H1 (cell line): ENCODE measurements at regions not wholly inside any gene's neighbourhood (a gene's known extent, or its start where the extent isn't known, plus 50 kb on each side); places are given as distances from the start of the nearest gene placed in this dataset.

ENCODE experiments used
- CTCF ChIA-PET: fragments of 300-600 bp; sonication (Branson Sonifier 250); formaldehyde crosslinking; loops from one replicate; lab custom pipeline; 2021; ENCODE audit not compliant: partially characterized antibody; lab: Charles Lee
- POLR2A ChIA-PET: fragments of 300-600 bp; sonication (Branson Sonifier 250); formaldehyde crosslinking; loops from one replicate; lab custom pipeline; 2021; ENCODE audit warnings: inconsistent platforms; ENCODE audit not compliant: partially characterized antibody; lab: Charles Lee
- DNase-seq, 2 experiments: peaks; one replicate each; pipeline versions ENCODE4 v3.0.0 to v3.0.0-alpha.2; 2010 to 2022; ENCODE audit warnings: low spot score in 2 of 2, low read depth in 1 of 2, mixed read lengths in 1 of 2
- FAIRE-seq: peaks from 2 replicates; lab custom pipeline; 2011; peaks lifted over from hg19 to GRCh38; lab: Jason Lieb, UNC
- H2AFZ ChIP-seq: 2 replicates; pipeline ENCODE4 v1.8.1; 2012; ENCODE audit warnings: low read length, inconsistent platforms
- H2AK5ac ChIP-seq: 2 replicates; pipeline ENCODE4 v1.6.1; 2013; ENCODE audit warnings: low read depth, low read length
- H2BK120ac ChIP-seq: replicated peaks from 2 replicates; pipeline ENCODE3; 2013; ENCODE audit warnings: low read depth, low read length, inconsistent platforms
- H2BK12ac ChIP-seq: 2 replicates; pipeline ENCODE4 v1.6.1; 2013; ENCODE audit warnings: low read depth, low read length
- H2BK15ac ChIP-seq: 2 replicates; pipeline ENCODE4 v1.6.1; 2013; ENCODE audit warnings: low read length
- H2BK20ac ChIP-seq: 2 replicates; pipeline ENCODE4 v1.6.1; 2013; ENCODE audit warnings: low read length
- H2BK5ac ChIP-seq: 2 replicates; pipeline ENCODE4 v1.6.1; 2013; ENCODE audit warnings: low read depth, low read length
- H3K14ac ChIP-seq: 2 replicates; pipeline ENCODE4 v1.6.1; 2013; ENCODE audit warnings: inconsistent platforms; ENCODE audit not compliant: insufficient read length
- H3K18ac ChIP-seq: 2 replicates; pipeline ENCODE4 v1.6.1; 2013; ENCODE audit warnings: low read length; ENCODE audit errors: extremely low read depth
- H3K23ac ChIP-seq: 2 replicates; pipeline ENCODE4 v1.6.1; 2013; ENCODE audit warnings: inconsistent platforms; ENCODE audit not compliant: insufficient read length
- H3K23me2 ChIP-seq: 2 replicates; pipeline ENCODE4 v1.6.1; 2013; ENCODE audit warnings: low read depth, low read length
- H3K27ac ChIP-seq: 2 replicates; pipeline ENCODE4 v1.6.1; 2011; ENCODE audit warnings: low read depth, low read length, inconsistent platforms
- H3K27me3 ChIP-seq, 4 experiments: replicated peaks in 1 of 4; 1 replicate in 1 of 4; 2 replicates in 3 of 4; pipeline versions ENCODE4 v1.6.1 to v1.8.1; 2011 to 2013; ENCODE audit warnings: low read length in 3 of 4, mild to moderate bottlenecking in 3 of 4, inconsistent platforms in 2 of 4, mixed read lengths in 2 of 4, moderate library complexity in 1 of 4; ENCODE audit not compliant: control insufficient read depth in 3 of 4, insufficient read depth in 3 of 4; ENCODE audit errors: extremely low read depth in 1 of 4
- H3K36me3 ChIP-seq, 4 experiments: 2 replicates each; pipeline versions ENCODE4 v1.6.1 to v1.8.1; 2011 to 2013; ENCODE audit warnings: mild to moderate bottlenecking in 4 of 4, low read length in 3 of 4, moderate library complexity in 2 of 4, control low read depth in 1 of 4, inconsistent platforms in 1 of 4; ENCODE audit not compliant: insufficient read depth in 4 of 4, control insufficient read depth in 2 of 4
- H3K4ac ChIP-seq: replicated peaks from 2 replicates; pipeline ENCODE3; 2013; ENCODE audit warnings: low read length, low read depth, mixed read lengths, inconsistent platforms; ENCODE audit not compliant: insufficient read length
- H3K4me1 ChIP-seq, 4 experiments: replicated peaks in 1 of 4; 1 replicate in 1 of 4; 2 replicates in 3 of 4; pipeline versions ENCODE4 v1.6.1 to v1.8.1; 2011 to 2013; ENCODE audit warnings: low read length in 3 of 4, inconsistent platforms in 2 of 4, mixed read lengths in 1 of 4; ENCODE audit not compliant: insufficient read depth in 4 of 4, control insufficient read depth in 3 of 4
- H3K4me2 ChIP-seq, 2 experiments: 2 replicates each; pipeline versions ENCODE4 v1.6.1 to v1.8.1; 2011 to 2013; ENCODE audit warnings: low read depth in 2 of 2, low read length in 2 of 2, control low read depth in 1 of 2, inconsistent platforms in 1 of 2, mild to moderate bottlenecking in 1 of 2; ENCODE audit not compliant: insufficient read depth in 1 of 2
- H3K4me3 ChIP-seq, 4 experiments: fragments of 200-600, 300-600 bp in 1 of 4; sonication (generic), shearing (Covaris generic), sonication (Bioruptor Twin) in 1 of 4; 2 replicates each; pipeline versions ENCODE4 v1.5.1 to v1.8.1; 2011 to 2016; ENCODE audit warnings: low read length in 4 of 4, low read depth in 3 of 4, control low read depth in 2 of 4, inconsistent platforms in 2 of 4, mild to moderate bottlenecking in 2 of 4, mixed read lengths in 1 of 4, moderate library complexity in 1 of 4; ENCODE audit not compliant: insufficient read depth in 2 of 4; ENCODE audit errors: extremely low read depth in 1 of 4
- H3K56ac ChIP-seq: replicated peaks from 2 replicates; pipeline ENCODE3; 2013; ENCODE audit warnings: low read depth, mild to moderate bottlenecking, mixed read lengths, low read length, inconsistent platforms; ENCODE audit not compliant: insufficient read length
- H3K79me1 ChIP-seq: 2 replicates; pipeline ENCODE4 v1.6.1; 2013; ENCODE audit warnings: low read depth, low read length, control low read depth
- H3K79me2 ChIP-seq, 2 experiments: 2 replicates each; pipeline versions ENCODE4 v1.6.1 to v1.8.1; 2012 to 2013; ENCODE audit warnings: low read length in 2 of 2, mild to moderate bottlenecking in 2 of 2, inconsistent platforms in 1 of 2; ENCODE audit not compliant: insufficient read depth in 2 of 2, control insufficient read depth in 1 of 2
- H3K9ac ChIP-seq, 4 experiments: replicated peaks in 1 of 4; 1 replicate in 1 of 4; 2 replicates in 3 of 4; pipeline versions ENCODE4 v1.6.1 to v1.8.1; 2011 to 2013; ENCODE audit warnings: low read depth in 3 of 4, low read length in 3 of 4, control low read depth in 2 of 4, mild to moderate bottlenecking in 2 of 4, moderate library complexity in 2 of 4, inconsistent platforms in 1 of 4; ENCODE audit errors: extremely low read depth in 1 of 4
- H3K9me3 ChIP-seq, 2 experiments: 2 replicates each; pipeline versions ENCODE4 v1.6.1 to v1.8.1; 2012 to 2013; ENCODE audit warnings: mild to moderate bottlenecking in 2 of 2, moderate library complexity in 2 of 2, control low read depth in 1 of 2, inconsistent platforms in 1 of 2, low read depth in 1 of 2, low read length in 1 of 2, mixed read lengths in 1 of 2; ENCODE audit not compliant: insufficient read depth in 2 of 2
- H4K20me1 ChIP-seq, 2 experiments: replicated peaks in 1 of 2; 2 replicates each; pipeline versions ENCODE3 to v1.8.1; 2011 to 2013; ENCODE audit warnings: inconsistent platforms in 2 of 2, low read length in 2 of 2, mild to moderate bottlenecking in 1 of 2; ENCODE audit not compliant: insufficient read depth in 2 of 2, control insufficient read depth in 1 of 2
- H4K5ac ChIP-seq: 2 replicates; pipeline ENCODE4 v1.6.1; 2013; ENCODE audit warnings: low read length, low read depth, mixed read lengths, inconsistent platforms; ENCODE audit not compliant: insufficient read length
- H4K8ac ChIP-seq: 2 replicates; pipeline ENCODE4 v1.8.0; 2013; ENCODE audit warnings: mild to moderate bottlenecking, moderate library complexity, low read length, inconsistent platforms; ENCODE audit not compliant: insufficient read depth; ENCODE audit errors: extremely low read depth
- H4K91ac ChIP-seq: replicated peaks from 2 replicates; pipeline ENCODE3; 2013; ENCODE audit warnings: low read length, mixed read lengths, inconsistent platforms; ENCODE audit not compliant: insufficient read length
- FOSL1 ChIP-seq: IDR thresholded peaks from 2 replicates; pipeline ENCODE4 v1.6.1; 2011; ENCODE audit warnings: mild to moderate bottlenecking, low read depth, low read length, moderate library complexity; ENCODE audit not compliant: insufficient read depth
- JUND ChIP-seq: IDR thresholded peaks from 2 replicates; pipeline ENCODE4 v1.6.1; 2011; ENCODE audit warnings: mild to moderate bottlenecking, improper control_type of control experiment, low read length
- PHF8 ChIP-seq: fragments of 200-600 bp; sonication (generic); conservative IDR thresholded peaks from 2 replicates; pipeline ENCODE4 v1.7.1; 2012; ENCODE audit warnings: low read depth, mild to moderate bottlenecking, inconsistent platforms, low read length, moderate library complexity
- RAD21 ChIP-seq, 2 experiments: IDR thresholded peaks in 1 of 2; conservative IDR thresholded peaks in 1 of 2; 2 replicates each; pipeline ENCODE4 v1.6.1; 2011; ENCODE audit warnings: low read depth in 2 of 2, low read length in 2 of 2, improper control_type of control experiment in 1 of 2, inconsistent platforms in 1 of 2, mild to moderate bottlenecking in 1 of 2, moderate library complexity in 1 of 2
- SIN3A ChIP-seq, 2 experiments: IDR thresholded peaks in 1 of 2; conservative IDR thresholded peaks in 1 of 2; 2 replicates each; pipeline ENCODE4 v1.6.1; 2011 to 2012; ENCODE audit warnings: low read length in 2 of 2, improper control_type of control experiment in 1 of 2, low read depth in 1 of 2, mild to moderate bottlenecking in 1 of 2
- TAF1 ChIP-seq: IDR thresholded peaks from 2 replicates; pipeline ENCODE4 v1.6.1; 2011; ENCODE audit warnings: mild to moderate bottlenecking, low read depth, low read length
- WGBS, 2 experiments: shearing (Covaris generic) in 1 of 2; methylation state at CpG; one replicate each; pipeline versions ENCODE4 v1.1.6 to v1.1.7; 2013 to 2015; ENCODE audit warnings: low lambda C conversion rate in 2 of 2, mixed read lengths in 2 of 2, inconsistent platforms in 1 of 2, low coverage in 1 of 2, missing lambda C conversion rate in 1 of 2; ENCODE audit not compliant: insufficient replicate concordance in 2 of 2, insufficient coverage in 1 of 2, insufficient read length in 1 of 2; ENCODE audit errors: extremely low coverage in 1 of 2, missing lambda C conversion rate in 1 of 2; 5-methylcytosine and 5-hydroxymethylcytosine counted together
- TF ChIP-seq, protein P1 (sequence below), 3 experiments: IDR thresholded peaks; 1 replicate in 2 of 3; 2 replicates in 1 of 3; pipeline versions ENCODE4 v1.5.1 to v1.6.1; 2011; ENCODE audit warnings: low read length in 3 of 3, mild to moderate bottlenecking in 3 of 3, inconsistent platforms in 2 of 3, low read depth in 1 of 3, moderate library complexity in 1 of 3; ENCODE audit not compliant: insufficient read depth in 1 of 3; ENCODE audit errors: control extremely low read depth in 1 of 3
- TF ChIP-seq, protein P2 (sequence below): IDR thresholded peaks from 2 replicates; pipeline ENCODE4 v1.6.1; 2011; ENCODE audit warnings: low read length, improper control_type of control experiment

DNA sequence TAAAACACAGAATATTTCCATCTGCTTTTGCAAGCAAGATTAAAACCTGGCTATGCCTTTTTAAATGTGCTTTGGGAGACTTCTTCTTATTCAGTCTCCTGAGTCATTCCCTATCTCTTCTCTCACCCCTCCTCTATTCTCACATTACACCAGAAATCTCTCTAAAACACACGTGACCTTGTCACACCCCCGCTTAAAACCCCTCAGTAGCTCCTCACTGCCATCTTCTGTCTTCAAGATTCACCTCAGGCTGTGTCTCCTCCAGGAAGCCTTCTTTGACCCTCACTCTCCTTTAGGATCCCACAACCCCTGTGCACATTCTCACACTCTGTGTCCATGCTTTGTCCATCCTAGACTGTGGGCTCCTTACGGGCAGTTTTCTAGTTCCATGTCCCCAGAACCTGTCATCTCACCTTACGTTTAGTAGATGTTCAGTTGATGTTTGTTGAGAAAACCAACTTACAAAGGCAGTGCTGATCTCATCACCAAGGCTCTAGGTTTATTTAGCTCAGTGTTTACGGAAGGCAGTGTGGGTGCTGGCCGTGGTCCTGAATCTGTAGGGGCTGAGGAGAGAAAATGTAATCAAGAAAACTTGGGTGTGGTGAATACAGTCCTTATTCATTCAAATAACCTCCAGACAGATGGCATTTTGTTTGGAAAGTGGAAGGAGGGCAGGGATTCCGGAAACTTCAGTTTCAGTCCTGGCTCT, 143.5 kb downstream of the DMRTA2 start:
- H3K56ac ChIP-seq, result no peak overlapping the region
- no peak overlapping the region for H3K9ac ChIP-seq
- DNase-seq (peak in 1 of 2 experiments; percentile 73), FAIRE-seq (peak; percentile 93)
- H3K79me2 ChIP-seq, result no peaks in the 10 kb centered on the region
- no peak overlapping the region for H4K8ac ChIP-seq
- ChIA-PET POLR2A (no interaction called here), CTCF (interaction anchor here (0.8 kb wide), 1 partner anchor 12 kb away, joined by 3 read pairs; no protein-coding TSS in a partner anchor)
- 42% methylated on average over 7 of the region's 7 CpGs; no CpG with 5 or more reads in 1 of the 2 experiments for WGBS, 2 experiments
- no peak overlapping the region for H3K18ac ChIP-seq
- no peak overlapping the region for H2BK5ac ChIP-seq
- no peak overlapping the region for H4K91ac ChIP-seq
- no peak overlapping the region for H3K23ac ChIP-seq
- no peaks in the 10 kb centered on the region for H3K9me3 ChIP-seq
- H3K23me2 ChIP-seq, result no peaks in the 10 kb centered on the region
- no peak overlapping the region for H2AK5ac ChIP-seq
- H3K4me3 ChIP-seq, result no peak overlapping the region
- H3K36me3 ChIP-seq, result no peaks in the 10 kb centered on the region
- no peaks in the 10 kb centered on the region for H3K79me1 ChIP-seq
- H3K27ac ChIP-seq, result no peak overlapping the region
- no peak overlapping the region for H3K4ac ChIP-seq
- H2BK120ac ChIP-seq, result no peak overlapping the region
- H3K14ac ChIP-seq, result no peak overlapping the region
- no peak overlapping the region for H2BK15ac ChIP-seq
- H3K4me2 ChIP-seq, result no peak overlapping the region
- no peaks in the 10 kb centered on the region for H3K27me3 ChIP-seq
- H2BK20ac ChIP-seq, result no peak overlapping the region
- H2BK12ac ChIP-seq, result no peak overlapping the region
- no peak overlapping the region for H2AFZ ChIP-seq
- no peak overlapping the region for H4K5ac ChIP-seq
- H3K4me1 ChIP-seq, result peaks cover 0 to 14% (median 10%) of the 10 kb centered on the region in 4 experiments; a peak in 6 of 7 replicates
- H4K20me1 ChIP-seq, result no peaks in the 10 kb centered on the region
- TF ChIP-seq TAF1 (no peak), SIN3A (conservative IDR thresholded peaks at IDR 0.05 in 1 of 2, IDR thresholded peaks at IDR 0.05 in 1 of 2; ENCODE audit: low read depth in 1 of 2, low read length in 2 of 2) (peak; percentile 89 to 91; a peak in 3 of 4 replicates), RAD21 (IDR thresholded peaks at IDR 0.05 in 1 of 2, conservative IDR thresholded peaks at IDR 0.05 in 1 of 2; ENCODE audit: low read depth in 2 of 2, low read length in 2 of 2) (peak; percentile 17 to 40; a peak in 3 of 4 replicates), PHF8 (no peak), JUND (0 out of 2 replicates have a peak, but pooled peaks have one; percentile 13), FOSL1 (no peak)
- TF ChIP-seq, protein P1, sequence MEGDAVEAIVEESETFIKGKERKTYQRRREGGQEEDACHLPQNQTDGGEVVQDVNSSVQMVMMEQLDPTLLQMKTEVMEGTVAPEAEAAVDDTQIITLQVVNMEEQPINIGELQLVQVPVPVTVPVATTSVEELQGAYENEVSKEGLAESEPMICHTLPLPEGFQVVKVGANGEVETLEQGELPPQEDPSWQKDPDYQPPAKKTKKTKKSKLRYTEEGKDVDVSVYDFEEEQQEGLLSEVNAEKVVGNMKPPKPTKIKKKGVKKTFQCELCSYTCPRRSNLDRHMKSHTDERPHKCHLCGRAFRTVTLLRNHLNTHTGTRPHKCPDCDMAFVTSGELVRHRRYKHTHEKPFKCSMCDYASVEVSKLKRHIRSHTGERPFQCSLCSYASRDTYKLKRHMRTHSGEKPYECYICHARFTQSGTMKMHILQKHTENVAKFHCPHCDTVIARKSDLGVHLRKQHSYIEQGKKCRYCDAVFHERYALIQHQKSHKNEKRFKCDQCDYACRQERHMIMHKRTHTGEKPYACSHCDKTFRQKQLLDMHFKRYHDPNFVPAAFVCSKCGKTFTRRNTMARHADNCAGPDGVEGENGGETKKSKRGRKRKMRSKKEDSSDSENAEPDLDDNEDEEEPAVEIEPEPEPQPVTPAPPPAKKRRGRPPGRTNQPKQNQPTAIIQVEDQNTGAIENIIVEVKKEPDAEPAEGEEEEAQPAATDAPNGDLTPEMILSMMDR (IDR thresholded peaks at IDR 0.05; ENCODE audit: control extremely low read depth in 1 of 3, insufficient read depth in 1 of 3, low read depth in 1 of 3, low read length in 3 of 3), result peak in 1 of 3 experiments; percentile 15; a peak in 1 of 4 replicates
- TF ChIP-seq, protein P2, sequence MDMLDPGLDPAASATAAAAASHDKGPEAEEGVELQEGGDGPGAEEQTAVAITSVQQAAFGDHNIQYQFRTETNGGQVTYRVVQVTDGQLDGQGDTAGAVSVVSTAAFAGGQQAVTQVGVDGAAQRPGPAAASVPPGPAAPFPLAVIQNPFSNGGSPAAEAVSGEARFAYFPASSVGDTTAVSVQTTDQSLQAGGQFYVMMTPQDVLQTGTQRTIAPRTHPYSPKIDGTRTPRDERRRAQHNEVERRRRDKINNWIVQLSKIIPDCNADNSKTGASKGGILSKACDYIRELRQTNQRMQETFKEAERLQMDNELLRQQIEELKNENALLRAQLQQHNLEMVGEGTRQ, result 0 out of 2 replicates have a peak, but pooled peaks have one; percentile 12
